Endothelial cell of umbilical vein (primary cell): ENCODE measurements at regions not wholly inside any gene's neighbourhood (a gene's known extent, or its start where the extent isn't known, plus 50 kb on each side); places are given as distances from the start of the nearest gene placed in this dataset.

Source experiments
- EZH2 ChIP-seq: IDR thresholded peaks from 2 replicates; pipeline ENCODE4 v1.6.1; 2012; ENCODE audit warnings: borderline replicate concordance, low read depth, mild to moderate bottlenecking, moderate library complexity, low read length, inconsistent platforms; ENCODE audit not compliant: severe bottlenecking
- FOS ChIP-seq: IDR thresholded peaks from 2 replicates; pipeline ENCODE4 v1.6.1; 2011; ENCODE audit warnings: mild to moderate bottlenecking, low read length, moderate library complexity, borderline replicate concordance; ENCODE audit not compliant: insufficient read depth
- JUN ChIP-seq: IDR thresholded peaks from 2 replicates; pipeline ENCODE4 v1.6.1; 2011; ENCODE audit warnings: borderline replicate concordance, low read depth; ENCODE audit not compliant: insufficient read length, insufficient read depth
- POLR2A ChIP-seq: IDR thresholded peaks from 2 replicates; pipeline ENCODE4 v1.6.1; 2012; ENCODE audit warnings: low read depth, mild to moderate bottlenecking, control low read depth, low read length
- POLR2AphosphoS5 ChIP-seq: IDR thresholded peaks from 2 replicates; pipeline ENCODE4 v1.6.1; 2012; ENCODE audit warnings: low read depth, mild to moderate bottlenecking, control low read depth, low read length, moderate library complexity; ENCODE audit not compliant: insufficient read depth
- TF ChIP-seq, protein P1 (sequence below), 2 donors: IDR thresholded peaks; 1 replicate in 1 of 2; 2 replicates in 1 of 2; pipeline ENCODE4 v1.5.1; 2011; ENCODE audit warnings: low read length in 2 of 2, mild to moderate bottlenecking in 2 of 2, moderate library complexity in 2 of 2, control low read depth in 1 of 2, inconsistent platforms in 1 of 2, low read depth in 1 of 2; ENCODE audit not compliant: insufficient read depth in 1 of 2; ENCODE audit errors: extremely low read depth in 1 of 2

DNA sequence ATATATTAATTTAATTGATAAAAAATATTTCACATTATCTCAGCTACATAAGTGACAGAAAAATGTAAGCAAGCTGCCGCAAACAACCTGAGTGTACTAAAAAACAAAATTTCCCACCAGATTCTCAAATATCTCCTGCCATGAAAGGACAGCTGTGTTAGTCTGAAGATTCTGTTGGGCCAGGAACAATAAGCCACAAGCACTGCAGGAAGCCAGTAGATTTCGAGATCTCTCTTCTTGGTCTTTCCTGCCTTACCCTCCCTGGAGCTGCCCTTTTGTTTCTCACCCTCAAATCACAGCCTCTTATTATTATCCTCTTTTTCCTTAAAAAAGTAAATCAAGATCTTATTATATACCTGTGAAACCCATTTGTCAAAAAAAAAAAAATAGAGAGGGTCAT is 165.6 kb downstream of the EFNB2 start:
- TF ChIP-seq, protein P1, sequence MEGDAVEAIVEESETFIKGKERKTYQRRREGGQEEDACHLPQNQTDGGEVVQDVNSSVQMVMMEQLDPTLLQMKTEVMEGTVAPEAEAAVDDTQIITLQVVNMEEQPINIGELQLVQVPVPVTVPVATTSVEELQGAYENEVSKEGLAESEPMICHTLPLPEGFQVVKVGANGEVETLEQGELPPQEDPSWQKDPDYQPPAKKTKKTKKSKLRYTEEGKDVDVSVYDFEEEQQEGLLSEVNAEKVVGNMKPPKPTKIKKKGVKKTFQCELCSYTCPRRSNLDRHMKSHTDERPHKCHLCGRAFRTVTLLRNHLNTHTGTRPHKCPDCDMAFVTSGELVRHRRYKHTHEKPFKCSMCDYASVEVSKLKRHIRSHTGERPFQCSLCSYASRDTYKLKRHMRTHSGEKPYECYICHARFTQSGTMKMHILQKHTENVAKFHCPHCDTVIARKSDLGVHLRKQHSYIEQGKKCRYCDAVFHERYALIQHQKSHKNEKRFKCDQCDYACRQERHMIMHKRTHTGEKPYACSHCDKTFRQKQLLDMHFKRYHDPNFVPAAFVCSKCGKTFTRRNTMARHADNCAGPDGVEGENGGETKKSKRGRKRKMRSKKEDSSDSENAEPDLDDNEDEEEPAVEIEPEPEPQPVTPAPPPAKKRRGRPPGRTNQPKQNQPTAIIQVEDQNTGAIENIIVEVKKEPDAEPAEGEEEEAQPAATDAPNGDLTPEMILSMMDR (IDR thresholded peaks at IDR 0.05; ENCODE audit: extremely low read depth in 1 of 2, insufficient read depth in 1 of 2, low read depth in 1 of 2, low read length in 2 of 2): no peak
- TF ChIP-seq POLR2A: no peak
- TF ChIP-seq FOS: no peak
- no peak for TF ChIP-seq EZH2
- no peak for TF ChIP-seq POLR2AphosphoS5
- no peak for TF ChIP-seq JUN
